ENCODE measurements at regions not wholly inside any gene's neighbourhood (a gene's known extent, or its start where the extent isn't known, plus 50 kb on each side); places are given as distances from the start of the nearest gene placed in this dataset.

DNA sequence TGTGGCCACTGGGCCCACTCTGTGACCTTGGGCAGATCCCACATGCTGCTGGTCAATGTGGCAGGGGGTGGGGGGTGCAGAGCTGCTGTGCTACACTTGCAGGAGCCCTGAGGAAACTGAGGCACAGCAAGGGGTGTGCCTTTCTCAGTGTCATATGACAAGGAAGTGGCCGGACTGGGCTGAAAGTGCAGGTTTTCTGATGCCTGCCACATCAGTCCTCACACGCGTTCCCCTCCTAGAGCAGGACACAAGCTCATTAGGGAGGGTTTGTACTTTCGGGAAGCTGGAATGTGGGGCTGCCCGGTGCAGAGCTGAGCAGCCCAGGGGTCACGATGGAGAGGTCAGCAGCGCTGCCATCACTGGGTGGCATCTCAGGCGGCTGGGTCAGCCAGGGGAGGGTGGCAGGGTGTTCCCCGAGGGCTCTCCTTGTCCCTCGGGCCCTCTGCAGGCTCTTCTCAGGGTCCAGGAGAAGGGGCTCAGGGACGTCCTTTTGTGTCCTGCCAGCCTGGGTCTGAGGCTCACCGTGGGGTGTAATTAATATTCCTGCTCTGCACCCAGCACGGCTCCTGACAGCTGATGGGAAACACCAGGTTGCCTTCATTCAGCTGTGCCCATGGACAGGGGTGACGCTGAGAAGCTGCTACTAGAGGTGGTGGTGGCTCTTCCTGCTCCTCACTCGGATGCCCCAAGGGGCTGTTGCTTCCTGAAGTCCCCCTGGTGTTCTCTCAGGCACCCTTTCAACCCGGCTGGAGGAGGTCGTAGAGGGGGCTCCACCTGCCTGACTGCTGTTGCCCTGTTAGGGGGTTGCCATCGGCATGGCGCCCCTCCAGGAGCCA is 62.1 kb upstream of the HDAC4 start (continued):
- TF ChIP-seq, protein P1, sequence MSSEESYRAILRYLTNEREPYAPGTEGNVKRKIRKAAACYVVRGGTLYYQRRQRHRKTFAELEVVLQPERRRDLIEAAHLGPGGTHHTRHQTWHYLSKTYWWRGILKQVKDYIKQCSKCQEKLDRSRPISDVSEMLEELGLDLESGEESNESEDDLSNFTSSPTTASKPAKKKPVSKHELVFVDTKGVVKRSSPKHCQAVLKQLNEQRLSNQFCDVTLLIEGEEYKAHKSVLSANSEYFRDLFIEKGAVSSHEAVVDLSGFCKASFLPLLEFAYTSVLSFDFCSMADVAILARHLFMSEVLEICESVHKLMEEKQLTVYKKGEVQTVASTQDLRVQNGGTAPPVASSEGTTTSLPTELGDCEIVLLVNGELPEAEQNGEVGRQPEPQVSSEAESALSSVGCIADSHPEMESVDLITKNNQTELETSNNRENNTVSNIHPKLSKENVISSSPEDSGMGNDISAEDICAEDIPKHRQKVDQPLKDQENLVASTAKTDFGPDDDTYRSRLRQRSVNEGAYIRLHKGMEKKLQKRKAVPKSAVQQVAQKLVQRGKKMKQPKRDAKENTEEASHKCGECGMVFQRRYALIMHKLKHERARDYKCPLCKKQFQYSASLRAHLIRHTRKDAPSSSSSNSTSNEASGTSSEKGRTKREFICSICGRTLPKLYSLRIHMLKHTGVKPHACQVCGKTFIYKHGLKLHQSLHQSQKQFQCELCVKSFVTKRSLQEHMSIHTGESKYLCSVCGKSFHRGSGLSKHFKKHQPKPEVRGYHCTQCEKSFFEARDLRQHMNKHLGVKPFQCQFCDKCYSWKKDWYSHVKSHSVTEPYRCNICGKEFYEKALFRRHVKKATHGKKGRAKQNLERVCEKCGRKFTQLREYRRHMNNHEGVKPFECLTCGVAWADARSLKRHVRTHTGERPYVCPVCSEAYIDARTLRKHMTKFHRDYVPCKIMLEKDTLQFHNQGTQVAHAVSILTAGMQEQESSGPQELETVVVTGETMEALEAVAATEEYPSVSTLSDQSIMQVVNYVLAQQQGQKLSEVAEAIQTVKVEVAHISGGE (CRISPR knock-in tag; IDR thresholded peaks at IDR 0.05) = no peak
- no peak for TF ChIP-seq ZSCAN29 (IDR thresholded peaks at IDR 0.05)
- TF ChIP-seq, protein P2, sequence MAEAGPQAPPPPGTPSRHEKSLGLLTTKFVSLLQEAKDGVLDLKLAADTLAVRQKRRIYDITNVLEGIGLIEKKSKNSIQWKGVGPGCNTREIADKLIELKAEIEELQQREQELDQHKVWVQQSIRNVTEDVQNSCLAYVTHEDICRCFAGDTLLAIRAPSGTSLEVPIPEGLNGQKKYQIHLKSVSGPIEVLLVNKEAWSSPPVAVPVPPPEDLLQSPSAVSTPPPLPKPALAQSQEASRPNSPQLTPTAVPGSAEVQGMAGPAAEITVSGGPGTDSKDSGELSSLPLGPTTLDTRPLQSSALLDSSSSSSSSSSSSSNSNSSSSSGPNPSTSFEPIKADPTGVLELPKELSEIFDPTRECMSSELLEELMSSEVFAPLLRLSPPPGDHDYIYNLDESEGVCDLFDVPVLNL (IDR thresholded peaks at IDR 0.05; ENCODE audit: low read depth, low read length) = no peak

DNA sequence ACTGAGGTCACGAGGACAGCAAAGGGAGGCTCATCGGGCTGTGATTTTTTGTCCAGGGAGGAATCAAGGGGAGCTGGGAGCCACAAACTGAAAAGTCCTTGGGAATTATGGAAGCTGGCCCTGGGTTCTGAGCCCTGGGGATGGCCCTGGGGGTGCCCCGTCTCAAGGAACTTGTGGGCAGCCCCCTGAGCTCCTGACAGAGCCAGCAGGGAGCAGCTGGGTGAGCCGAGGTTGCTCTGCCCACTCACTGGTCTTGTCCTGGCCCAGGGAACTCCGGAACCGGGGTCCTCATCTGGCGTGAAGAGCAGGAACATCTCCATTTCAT is 61.3 kb upstream of the HDAC4 start:
- in situ Hi-C loops (cut with MboI) = no loop called here
- DNase-seq (ENCODE audit: low read depth, low spot score) = no peak

More for the DNA sequence above, 61.3 kb upstream of the HDAC4 start:
- H2AFZ ChIP-seq (ENCODE audit: control insufficient read depth, low read depth, low read length) = no peak overlapping the region
- no peaks in the 10 kb centered on the region for H3K4me1 ChIP-seq (ENCODE audit: control insufficient read depth, insufficient read depth, low read length)
- SMC1A ChIA-PET (ENCODE audit: uncharacterized antibody, unreplicated experiment) = no interaction called here
- H3K27me3 ChIP-seq (replicated peaks in 1 of 2; ENCODE audit: control insufficient read depth in 2 of 2, insufficient read depth in 2 of 2, low read length in 1 of 2) = no peaks in the 10 kb centered on the region; a peak in 2 of 4 replicates
- RAD21 ChIA-PET (ENCODE audit: unreplicated experiment) = no interaction called here
- H3K4me3 ChIP-seq = no peak overlapping the region
- H3K27ac ChIP-seq (ENCODE audit: control insufficient read depth, insufficient read depth) = no peak overlapping the region
- BruUV-seq (replicated peaks) = no TSS peak
- H3K4me2 ChIP-seq (ENCODE audit: control insufficient read depth, insufficient read depth) = no peak overlapping the region
- no peak for ATAC-seq
- no peaks in the 10 kb centered on the region for H3K36me3 ChIP-seq (ENCODE audit: control insufficient read depth in 2 of 2, insufficient read depth in 2 of 2, low read length in 1 of 2)
- H3K9me3 ChIP-seq (replicated peaks; ENCODE audit: control insufficient read depth, insufficient read depth, low read length) = no peaks in the 10 kb centered on the region
- 24% methylated on average over 7 of the region's 7 CpGs for WGBS (ENCODE audit: insufficient coverage, insufficient replicate concordance, low lambda C conversion rate, missing lambda C conversion rate)
- no peak for FAIRE-seq
- no peaks in the 10 kb centered on the region for H4K20me1 ChIP-seq (ENCODE audit: control insufficient read depth, insufficient read depth)
- H3K9ac ChIP-seq (ENCODE audit: control insufficient read depth, insufficient read depth, low read length) = no peak overlapping the region
- POLR2A ChIA-PET = no interaction called here
- CTCF ChIA-PET = interaction anchor here (0.6 kb wide), 1 partner anchor 7 kb away, joined by 3 read pairs; no protein-coding TSS in a partner anchor
- H3K79me2 ChIP-seq (ENCODE audit: control insufficient read depth, insufficient read depth, low read length) = no peaks in the 10 kb centered on the region
- TF ChIP-seq KDM1A (IDR thresholded peaks at IDR 0.05; ENCODE audit: borderline replicate concordance) = no peak
- TF ChIP-seq RUNX3 (IDR thresholded peaks at IDR 0.05; ENCODE audit: low read length) = no peak
- no peak for TF ChIP-seq FOS (IDR thresholded peaks at IDR 0.05; ENCODE audit: borderline replicate concordance, extremely low read depth, insufficient read length)
- intact Hi-C loops (cut with micrococcal nuclease; ENCODE audit: unreplicated experiment) = no loop called here

Measured in GM12878 (cell line).